SK-N-MC (cell line): ENCODE measurements at regions not wholly inside any gene's neighbourhood (a gene's known extent, or its start where the extent isn't known, plus 50 kb on each side); places are given as distances from the start of the nearest gene placed in this dataset.

Experiments
- EZH2 ChIP-seq: fragments of 200-600 bp; sonication (generic); IDR thresholded peaks from one replicate; pipeline ENCODE4 v1.6.1; 2017; ENCODE audit warnings: antibody characterized with exemption
- FOXP2 ChIP-seq: optimal IDR thresholded peaks from 2 replicates; pipeline ENCODE3; 2011; ENCODE audit warnings: mild to moderate bottlenecking, moderate library complexity; ENCODE audit not compliant: insufficient read depth; ENCODE audit errors: extremely low read length, control extremely low read depth
- POLR2AphosphoS5 ChIP-seq: IDR thresholded peaks from 2 replicates; pipeline ENCODE4 v1.6.1; 2012; ENCODE audit warnings: mild to moderate bottlenecking, low read depth, low read length, borderline replicate concordance

GRCh38 chr12:30866256-30866655 is 60.3 kb upstream of the TSPAN11 start:
- TF ChIP-seq EZH2 (no peak), POLR2AphosphoS5 (no peak), FOXP2 (no peak)
